ENCODE measurements at regions not wholly inside any gene's neighbourhood (a gene's known extent, or its start where the extent isn't known, plus 50 kb on each side); places are given as distances from the start of the nearest gene placed in this dataset.

- ATAC-seq = no peak
- intact Hi-C loops (cut with DNase I) = no loop called here
Measured at GRCh38 chr2:57544624-57545023, 502.0 kb upstream of the VRK2 start.

GRCh38 chr2:57546478-57546877, 500.1 kb upstream of the VRK2 start:
- intact Hi-C loops (cut with DNase I) = no loop called here
- DNase-seq (ENCODE audit: missing footprints) (no peak), ATAC-seq (no peak)

More at GRCh38 chr2:57544624-57545023, 502.0 kb upstream of the VRK2 start:
- no peak for DNase-seq (ENCODE audit: missing footprints)

GRCh38 chr2:57549642-57550102, 496.9 kb upstream of the VRK2 start:
- DNase-seq (ENCODE audit: missing footprints) (no peak), ATAC-seq (no peak)
- intact Hi-C loops (cut with DNase I) = no loop called here

- intact Hi-C loops (cut with DNase I) = no loop called here
- ATAC-seq = no peak
- DNase-seq (ENCODE audit: missing footprints) = no peak
Measured at GRCh38 chr2:57550912-57551311, 495.7 kb upstream of the VRK2 start.

GRCh38 chr2:57552885-57553284, 493.7 kb upstream of the VRK2 start:
- no peak for DNase-seq (ENCODE audit: missing footprints)
- intact Hi-C loops (cut with DNase I) = no loop called here
- ATAC-seq = no peak

GRCh38 chr2:57554348-57554747, 492.3 kb upstream of the VRK2 start:
- intact Hi-C loops (cut with DNase I) = no loop called here
- ATAC-seq (no peak), DNase-seq (ENCODE audit: missing footprints) (no peak)

- intact Hi-C loops (cut with DNase I) = no loop called here
- ATAC-seq = no peak
- no peak for DNase-seq (ENCODE audit: missing footprints)
Measured at GRCh38 chr2:57558312-57558711, 488.3 kb upstream of the VRK2 start.

GRCh38 chr2:57562495-57562894, 484.1 kb upstream of the VRK2 start:
- DNase-seq (ENCODE audit: missing footprints) (no peak), ATAC-seq (no peak)
- intact Hi-C loops (cut with DNase I) = no loop called here

- DNase-seq (ENCODE audit: missing footprints) (no peak), ATAC-seq (no peak)
- intact Hi-C loops (cut with DNase I) = no loop called here
Measured at GRCh38 chr2:57563015-57563414, 483.6 kb upstream of the VRK2 start.

- intact Hi-C loops (cut with DNase I) = no loop called here
- DNase-seq (ENCODE audit: missing footprints) (no peak), ATAC-seq (no peak)
Measured at GRCh38 chr2:57567245-57567644, 479.4 kb upstream of the VRK2 start.

- DNase-seq (ENCODE audit: missing footprints) = no peak
- intact Hi-C loops (cut with DNase I) = no loop called here
- no peak for ATAC-seq
Measured at GRCh38 chr2:57569396-57569795, 477.2 kb upstream of the VRK2 start.

GRCh38 chr2:57570961-57571360, 475.6 kb upstream of the VRK2 start:
- ATAC-seq = no peak
- DNase-seq (ENCODE audit: missing footprints) = no peak
- intact Hi-C loops (cut with DNase I) = no loop called here

- ATAC-seq (no peak), DNase-seq (ENCODE audit: missing footprints) (no peak)
- intact Hi-C loops (cut with DNase I) = no loop called here
Measured at GRCh38 chr2:57575700-57576268, 470.8 kb upstream of the VRK2 start.

GRCh38 chr2:57576983-57577382, 469.6 kb upstream of the VRK2 start:
- intact Hi-C loops (cut with DNase I) = no loop called here
- no peak for DNase-seq (ENCODE audit: missing footprints)
- ATAC-seq = no peak

- ATAC-seq = no peak
- intact Hi-C loops (cut with DNase I) = no loop called here
Measured at GRCh38 chr2:57597940-57598339, 448.7 kb upstream of the VRK2 start.

GRCh38 chr2:57598551-57598950, 448.1 kb upstream of the VRK2 start:
- ATAC-seq (no peak), DNase-seq (ENCODE audit: missing footprints) (no peak)
- intact Hi-C loops (cut with DNase I) = no loop called here

More at GRCh38 chr2:57597940-57598339, 448.7 kb upstream of the VRK2 start:
- DNase-seq (ENCODE audit: missing footprints) = no peak

- no peak for DNase-seq (ENCODE audit: missing footprints)
- intact Hi-C loops (cut with DNase I) = no loop called here
- ATAC-seq = no peak
Measured at GRCh38 chr2:57602733-57603132, 443.9 kb upstream of the VRK2 start.

GRCh38 chr2:57614988-57615387, 431.6 kb upstream of the VRK2 start:
- no peak for ATAC-seq
- peak; percentile 55 for DNase-seq (ENCODE audit: missing footprints)
- intact Hi-C loops (cut with DNase I) = no loop called here

GRCh38 chr2:57615855-57616556, 430.6 kb upstream of the VRK2 start:
- DNase-seq (ENCODE audit: missing footprints) = no peak
- intact Hi-C loops (cut with DNase I) = no loop called here
- ATAC-seq = no peak

GRCh38 chr2:57617318-57617717, 429.3 kb upstream of the VRK2 start:
- no peak for DNase-seq (ENCODE audit: missing footprints)
- intact Hi-C loops (cut with DNase I) = no loop called here
- no peak for ATAC-seq
